Mesodermal cell (in vitro differentiated cells): ENCODE measurements at regions not wholly inside any gene's neighbourhood (a gene's known extent, or its start where the extent isn't known, plus 50 kb on each side); places are given as distances from the start of the nearest gene placed in this dataset.
"Not testable (repeated sequence)": the region's sequence is repeated elsewhere in the genome, so short reads cannot be mapped to it uniquely, and the experiment has no call there.

Experiments
- H3K27ac ChIP-seq: 2 replicates; pipeline ENCODE4 v1.7.0; 2013; ENCODE audit warnings: mild to moderate bottlenecking, low read depth, low read length, moderate library complexity; ENCODE audit not compliant: severe bottlenecking
- H3K36me3 ChIP-seq: 2 replicates; pipeline ENCODE4 v1.7.1; 2013; ENCODE audit warnings: mild to moderate bottlenecking, low read length, moderate library complexity; ENCODE audit not compliant: control insufficient read depth, insufficient read depth
- H3K4me1 ChIP-seq: one replicate; pipeline ENCODE4 v1.7.1; 2013; ENCODE audit warnings: mild to moderate bottlenecking, low read length; ENCODE audit not compliant: insufficient read depth, control insufficient read depth, poor library complexity, severe bottlenecking
- H3K4me3 ChIP-seq: 2 replicates; pipeline ENCODE4 v1.7.0; 2013; ENCODE audit warnings: low read length, control low read depth, mild to moderate bottlenecking; ENCODE audit not compliant: insufficient read depth, poor library complexity, severe bottlenecking; ENCODE audit errors: extremely low read depth
- H3K9me3 ChIP-seq: 2 replicates; pipeline ENCODE4 v1.7.1; 2013; ENCODE audit warnings: mild to moderate bottlenecking, low read length, moderate library complexity; ENCODE audit not compliant: control insufficient read depth
- WGBS, 2 experiments: methylation state at CpG; one replicate each; pipeline ENCODE4 v1.1.5; 2013; ENCODE audit warnings: missing lambda C conversion rate in 2 of 2; ENCODE audit not compliant: insufficient coverage in 2 of 2; 5-methylcytosine and 5-hydroxymethylcytosine counted together

- not testable (repeated sequence) for H3K36me3 ChIP-seq, H3K9me3 ChIP-seq, H3K27ac ChIP-seq, H3K4me1 ChIP-seq, H3K4me3 ChIP-seq
- WGBS, 2 experiments = 68 to 94% methylated on average over 2 to 3 of the region's 3 CpGs
Measured at GRCh38 chr11:14573539-14574057, 53.4 kb upstream of the PSMA1 start.

DNA sequence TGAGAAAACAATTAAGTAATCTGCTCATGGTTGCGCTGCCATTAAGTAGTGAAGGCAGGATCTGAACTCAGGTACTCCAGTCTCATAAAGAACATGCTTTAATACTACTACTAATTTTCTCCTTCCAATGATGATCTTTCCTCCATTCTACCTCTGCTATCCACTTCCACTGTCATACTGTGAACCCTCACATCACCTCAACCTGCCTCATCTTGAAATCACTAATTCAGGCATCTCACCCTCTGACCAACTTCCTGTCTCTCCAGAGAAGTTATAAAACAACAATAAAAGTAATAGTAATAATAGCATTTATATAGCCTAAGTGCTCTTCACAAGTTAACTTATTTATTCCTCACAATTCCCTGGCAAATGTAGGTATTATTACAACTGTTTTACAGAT, 57.1 kb upstream of the PSMA1 start:
- H3K36me3 ChIP-seq = no peaks in the 10 kb centered on the region
- peaks cover 7% of the 10 kb centered on the region for H3K9me3 ChIP-seq
- WGBS, 2 experiments = 100% methylated on average over 1 of the region's 1 CpG; no CpG with 5 or more reads in 1 of the 2 experiments
- peaks cover 5% of the 10 kb centered on the region for H3K4me1 ChIP-seq
- H3K27ac ChIP-seq = no peak overlapping the region
- H3K4me3 ChIP-seq = no peak overlapping the region

GRCh38 chr11:14577835-14578529, 57.8 kb upstream of the PSMA1 start:
- H3K4me1 ChIP-seq = peaks cover 5% of the 10 kb centered on the region
- 97 to 100% methylated on average over 2 to 3 of the region's 4 CpGs for WGBS, 2 experiments
- H3K27ac ChIP-seq = peak overlapping the region; percentile 72
- H3K4me3 ChIP-seq = no peak overlapping the region
- H3K9me3 ChIP-seq = peaks cover 7% of the 10 kb centered on the region
- no peaks in the 10 kb centered on the region for H3K36me3 ChIP-seq

DNA sequence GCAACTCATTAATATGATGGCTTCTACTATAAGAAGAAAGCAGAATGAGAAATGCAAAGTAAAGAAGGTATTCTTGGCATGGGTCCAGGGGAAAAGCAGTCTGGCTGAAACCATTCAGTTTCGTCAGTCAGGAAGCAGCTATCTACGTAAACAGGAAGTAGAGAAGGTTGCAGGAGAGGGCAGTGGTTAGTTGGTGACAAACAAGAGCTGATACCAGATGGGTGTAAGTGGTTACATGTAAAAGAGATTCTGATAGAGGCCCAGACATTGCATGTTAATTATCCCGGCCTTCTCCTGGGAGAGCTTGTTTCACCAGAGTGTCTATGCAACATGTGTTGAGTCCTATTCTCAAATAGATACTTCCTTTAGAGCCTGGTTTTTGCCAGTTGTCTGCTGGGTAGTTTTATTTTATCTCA, 58.4 kb upstream of the PSMA1 start:
- H3K27ac ChIP-seq = peak overlapping the region; percentile 72
- WGBS, 2 experiments = 53 to 65% methylated on average over 2 to 3 of the region's 3 CpGs
- no peaks in the 10 kb centered on the region for H3K36me3 ChIP-seq
- peaks cover 7% of the 10 kb centered on the region for H3K9me3 ChIP-seq
- H3K4me3 ChIP-seq = no peak overlapping the region
- H3K4me1 ChIP-seq = peaks cover 5% of the 10 kb centered on the region

- H3K27ac ChIP-seq = no peak overlapping the region
- no peaks in the 10 kb centered on the region for H3K9me3 ChIP-seq
- H3K4me3 ChIP-seq = no peak overlapping the region
- H3K4me1 ChIP-seq = peaks cover 5% of the 10 kb centered on the region
- no peaks in the 10 kb centered on the region for H3K36me3 ChIP-seq
Measured at GRCh38 chr11:14579646-14580045, 59.5 kb upstream of the PSMA1 start.

- WGBS, 2 experiments = 94 to 95% methylated on average over 5 of the region's 6 CpGs
- no peak overlapping the region for H3K27ac ChIP-seq
- peaks cover 5% of the 10 kb centered on the region for H3K4me1 ChIP-seq
- no peak overlapping the region for H3K4me3 ChIP-seq
- H3K9me3 ChIP-seq = no peaks in the 10 kb centered on the region
- no peaks in the 10 kb centered on the region for H3K36me3 ChIP-seq
Measured at GRCh38 chr11:14582793-14583192, 60.8 kb upstream of the PDE3B start.

GRCh38 chr11:14583252-14584034, 60.2 kb upstream of the PDE3B start:
- Histone ChIP-seq H3K9me3 (no peaks in the 10 kb centered on the region), H3K4me3 (no peak overlapping the region), H3K36me3 (no peaks in the 10 kb centered on the region), H3K4me1 (peaks cover 5% of the 10 kb centered on the region), H3K27ac (no peak overlapping the region)
- WGBS, 2 experiments = 72 to 80% methylated on average over 6 of the region's 8 CpGs

DNA sequence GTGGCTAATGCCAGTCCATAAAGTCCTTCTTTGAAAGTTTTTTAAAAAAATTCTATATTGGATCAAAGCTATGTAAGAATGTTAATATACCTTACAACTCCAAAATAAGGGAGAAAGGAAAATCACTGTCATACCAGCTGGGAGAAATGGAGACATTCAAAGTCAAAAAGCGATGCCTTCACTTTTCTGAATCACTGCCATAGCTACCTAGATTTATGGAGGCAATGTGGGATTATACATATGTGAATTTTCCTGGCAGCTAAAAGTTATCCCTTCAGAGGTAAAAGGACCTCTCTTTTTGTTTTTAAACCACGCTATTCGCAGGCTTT, 59.6 kb upstream of the PDE3B start:
- H3K4me3 ChIP-seq = no peak overlapping the region
- WGBS, 2 experiments = 100% methylated on average over 2 of the region's 3 CpGs; no CpG with 5 or more reads in 1 of the 2 experiments
- no peak overlapping the region for H3K27ac ChIP-seq

DNA sequence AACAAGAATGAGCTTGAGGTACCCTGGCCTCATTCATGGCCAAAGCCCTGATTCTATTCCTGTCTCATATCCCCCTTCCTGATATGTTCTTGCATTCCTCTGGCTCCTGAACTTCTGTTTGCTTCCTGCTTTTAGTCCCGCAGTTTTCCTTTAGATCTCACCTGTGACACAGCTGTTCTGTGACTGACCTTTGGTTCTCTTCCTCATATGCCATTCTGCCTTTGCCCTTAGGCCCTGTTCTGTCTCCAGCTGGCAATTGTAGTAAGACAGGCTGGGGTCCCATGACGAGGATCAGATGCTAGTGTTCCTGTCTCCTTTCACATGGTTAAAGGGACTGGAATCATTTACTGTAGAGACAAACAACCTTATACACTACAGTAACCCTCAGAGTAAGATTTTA, 59.0 kb upstream of the PDE3B start:
- H3K9me3 ChIP-seq = no peaks in the 10 kb centered on the region
- H3K4me1 ChIP-seq = no peaks in the 10 kb centered on the region
- no peaks in the 10 kb centered on the region for H3K36me3 ChIP-seq
- 78 to 86% methylated on average over 1 of the region's 2 CpGs for WGBS, 2 experiments
- no peak overlapping the region for H3K27ac ChIP-seq
- H3K4me3 ChIP-seq = no peak overlapping the region

More for the DNA sequence above, 59.6 kb upstream of the PDE3B start:
- Histone ChIP-seq H3K4me1 (no peaks in the 10 kb centered on the region), H3K9me3 (no peaks in the 10 kb centered on the region), H3K36me3 (no peaks in the 10 kb centered on the region)

DNA sequence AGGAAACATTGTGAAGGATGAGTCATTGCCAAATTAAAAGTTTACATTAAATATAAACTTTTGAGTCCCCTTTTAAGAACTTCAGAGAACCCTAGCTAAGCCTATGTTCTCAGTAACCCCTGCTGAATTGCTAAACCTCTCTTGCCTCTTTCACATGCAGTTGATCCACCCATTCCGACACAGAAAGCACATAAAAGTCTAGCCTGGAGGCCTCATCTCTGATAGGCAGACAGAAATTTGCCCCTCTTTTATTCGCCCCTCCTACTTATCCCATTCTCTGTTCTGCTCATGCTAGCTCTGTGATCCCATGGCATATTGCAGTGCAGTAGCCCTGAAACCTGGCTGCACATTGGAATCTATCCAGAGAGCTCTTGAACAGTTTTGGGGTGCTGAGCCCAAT, 58.2 kb upstream of the PDE3B start:
- 83% methylated on average over 2 of the region's 2 CpGs for WGBS, 2 experiments
- H3K36me3 ChIP-seq = no peaks in the 10 kb centered on the region
- H3K4me3 ChIP-seq = no peak overlapping the region
- no peak overlapping the region for H3K27ac ChIP-seq
- H3K9me3 ChIP-seq = no peaks in the 10 kb centered on the region
- no peaks in the 10 kb centered on the region for H3K4me1 ChIP-seq

DNA sequence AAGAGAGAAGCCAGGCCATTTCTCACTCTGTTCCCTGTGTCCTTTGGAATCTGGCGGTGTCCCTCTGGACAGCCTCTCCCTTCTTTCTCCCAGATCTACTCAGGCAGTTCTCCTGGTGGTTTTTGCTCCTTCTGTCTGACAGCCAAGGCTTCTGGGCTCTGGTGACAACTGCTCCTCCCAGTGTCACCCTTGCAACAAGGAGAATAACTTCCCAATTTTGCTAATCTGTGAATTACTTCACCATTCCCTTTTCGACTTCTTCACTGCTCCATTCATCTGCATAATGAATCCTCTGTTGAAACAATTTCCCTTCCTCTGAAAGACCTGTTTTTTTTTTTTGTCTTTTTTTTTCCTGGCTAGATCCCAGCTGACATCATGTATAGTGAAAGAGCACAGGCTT, 56.3 kb upstream of the PDE3B start:
- Histone ChIP-seq H3K36me3 (no peaks in the 10 kb centered on the region), H3K4me1 (no peaks in the 10 kb centered on the region), H3K4me3 (no peak overlapping the region), H3K9me3 (no peaks in the 10 kb centered on the region), H3K27ac (no peak overlapping the region)
- 67 to 80% methylated on average over 2 of the region's 2 CpGs for WGBS, 2 experiments
